Keratinocyte (primary cell): ENCODE measurements at regions not wholly inside any gene's neighbourhood (a gene's known extent, or its start where the extent isn't known, plus 50 kb on each side); places are given as distances from the start of the nearest gene placed in this dataset.

Source experiments
- EZH2 ChIP-seq: IDR thresholded peaks from one replicate; pipeline ENCODE4 v1.6.1; 2012; ENCODE audit warnings: inconsistent platforms, mild to moderate bottlenecking, low read length, moderate library complexity
- TF ChIP-seq, protein P1 (sequence below), 3 experiments: IDR thresholded peaks in 1 of 3; conservative IDR thresholded peaks in 1 of 3; optimal IDR thresholded peaks in 1 of 3; 2 replicates in 2 of 3; 3 replicates in 1 of 3; pipeline versions ENCODE3 to v1.5.1; 2011; ENCODE audit warnings: low read length in 3 of 3, mild to moderate bottlenecking in 3 of 3, moderate library complexity in 2 of 3, control low read depth in 1 of 3, inconsistent platforms in 1 of 3; ENCODE audit not compliant: insufficient read depth in 2 of 3; ENCODE audit errors: extremely low read depth in 1 of 3

DNA sequence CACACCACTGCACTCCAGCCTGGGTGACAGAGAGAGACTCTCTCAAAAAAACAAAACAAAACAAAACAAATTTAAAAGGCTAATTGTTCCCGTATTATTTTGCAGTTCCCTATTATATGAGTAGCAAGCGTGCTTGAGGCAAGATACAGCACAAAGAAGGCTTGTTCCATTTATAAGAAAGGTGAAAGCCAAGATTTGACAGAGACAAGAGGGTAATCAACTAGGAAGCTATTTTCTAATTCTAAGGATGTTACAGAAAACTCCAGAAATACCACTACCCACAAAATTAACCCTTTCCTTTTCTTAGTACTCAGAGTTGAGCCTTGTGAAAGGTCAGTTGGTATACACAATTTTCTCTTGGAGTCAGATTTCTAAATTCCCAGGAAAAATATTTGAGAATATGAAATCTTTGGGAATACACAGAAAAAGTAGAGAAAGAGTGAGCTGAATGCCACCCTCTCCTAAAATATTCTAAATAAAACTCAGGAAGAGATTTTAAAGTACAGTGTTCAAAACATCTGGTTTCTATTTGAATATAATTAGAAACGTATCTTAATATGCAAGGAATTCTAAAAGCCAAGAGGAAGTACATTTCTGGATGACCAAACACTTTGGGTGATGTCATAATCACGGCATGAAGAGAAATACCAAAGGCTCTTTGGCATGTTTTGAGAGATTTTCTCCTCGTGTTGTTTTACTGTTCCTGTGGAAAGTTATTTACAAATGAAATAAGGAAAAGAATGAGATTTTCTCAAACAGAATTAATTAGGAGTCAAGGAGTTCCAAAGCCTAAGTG is 63.0 kb upstream of the FLT1 start:
- TF ChIP-seq, protein P1, sequence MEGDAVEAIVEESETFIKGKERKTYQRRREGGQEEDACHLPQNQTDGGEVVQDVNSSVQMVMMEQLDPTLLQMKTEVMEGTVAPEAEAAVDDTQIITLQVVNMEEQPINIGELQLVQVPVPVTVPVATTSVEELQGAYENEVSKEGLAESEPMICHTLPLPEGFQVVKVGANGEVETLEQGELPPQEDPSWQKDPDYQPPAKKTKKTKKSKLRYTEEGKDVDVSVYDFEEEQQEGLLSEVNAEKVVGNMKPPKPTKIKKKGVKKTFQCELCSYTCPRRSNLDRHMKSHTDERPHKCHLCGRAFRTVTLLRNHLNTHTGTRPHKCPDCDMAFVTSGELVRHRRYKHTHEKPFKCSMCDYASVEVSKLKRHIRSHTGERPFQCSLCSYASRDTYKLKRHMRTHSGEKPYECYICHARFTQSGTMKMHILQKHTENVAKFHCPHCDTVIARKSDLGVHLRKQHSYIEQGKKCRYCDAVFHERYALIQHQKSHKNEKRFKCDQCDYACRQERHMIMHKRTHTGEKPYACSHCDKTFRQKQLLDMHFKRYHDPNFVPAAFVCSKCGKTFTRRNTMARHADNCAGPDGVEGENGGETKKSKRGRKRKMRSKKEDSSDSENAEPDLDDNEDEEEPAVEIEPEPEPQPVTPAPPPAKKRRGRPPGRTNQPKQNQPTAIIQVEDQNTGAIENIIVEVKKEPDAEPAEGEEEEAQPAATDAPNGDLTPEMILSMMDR (optimal IDR thresholded peaks at IDR 0.05 in 1 of 3, IDR thresholded peaks at IDR 0.05 in 1 of 3, conservative IDR thresholded peaks at IDR 0.05 in 1 of 3; ENCODE audit: extremely low read depth in 1 of 3, insufficient read depth in 2 of 3, low read length in 3 of 3): no peak
- TF ChIP-seq EZH2: no peak
